Suprapubic skin (tissue), 4 donors: ENCODE measurements at regions not wholly inside any gene's neighbourhood (a gene's known extent, or its start where the extent isn't known, plus 50 kb on each side); places are given as distances from the start of the nearest gene placed in this dataset.

Experiments
- POLR2A ChIP-seq, 2 donors: fragments of 450-650 bp; IDR thresholded peaks; one replicate each; pipeline ENCODE4 v1.6.1; 2017; ENCODE audit warnings: antibody characterized with exemption in 2 of 2, mild to moderate bottlenecking in 2 of 2, moderate library complexity in 2 of 2
- POLR2AphosphoS5 ChIP-seq, 3 donors: sonication (generic); formaldehyde crosslinking; IDR thresholded peaks; one replicate each; pipeline ENCODE4 v1.6.1; 2017; ENCODE audit warnings: antibody characterized with exemption in 3 of 3
- TF ChIP-seq, protein P1 (sequence below), 2 donors: fragments of 200-600 bp in 1 of 2; fragments of 450-650 bp in 1 of 2; sonication (generic) in 1 of 2; IDR thresholded peaks; one replicate each; pipeline ENCODE4 v1.5.1; 2016 to 2019; ENCODE audit warnings: antibody characterized with exemption in 2 of 2, mild to moderate bottlenecking in 1 of 2, moderate library complexity in 1 of 2

- TF ChIP-seq POLR2A (IDR thresholded peaks at IDR 0.05), result no peak
- no peak for TF ChIP-seq POLR2AphosphoS5 (IDR thresholded peaks at IDR 0.05)
- TF ChIP-seq, protein P1, sequence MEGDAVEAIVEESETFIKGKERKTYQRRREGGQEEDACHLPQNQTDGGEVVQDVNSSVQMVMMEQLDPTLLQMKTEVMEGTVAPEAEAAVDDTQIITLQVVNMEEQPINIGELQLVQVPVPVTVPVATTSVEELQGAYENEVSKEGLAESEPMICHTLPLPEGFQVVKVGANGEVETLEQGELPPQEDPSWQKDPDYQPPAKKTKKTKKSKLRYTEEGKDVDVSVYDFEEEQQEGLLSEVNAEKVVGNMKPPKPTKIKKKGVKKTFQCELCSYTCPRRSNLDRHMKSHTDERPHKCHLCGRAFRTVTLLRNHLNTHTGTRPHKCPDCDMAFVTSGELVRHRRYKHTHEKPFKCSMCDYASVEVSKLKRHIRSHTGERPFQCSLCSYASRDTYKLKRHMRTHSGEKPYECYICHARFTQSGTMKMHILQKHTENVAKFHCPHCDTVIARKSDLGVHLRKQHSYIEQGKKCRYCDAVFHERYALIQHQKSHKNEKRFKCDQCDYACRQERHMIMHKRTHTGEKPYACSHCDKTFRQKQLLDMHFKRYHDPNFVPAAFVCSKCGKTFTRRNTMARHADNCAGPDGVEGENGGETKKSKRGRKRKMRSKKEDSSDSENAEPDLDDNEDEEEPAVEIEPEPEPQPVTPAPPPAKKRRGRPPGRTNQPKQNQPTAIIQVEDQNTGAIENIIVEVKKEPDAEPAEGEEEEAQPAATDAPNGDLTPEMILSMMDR (IDR thresholded peaks at IDR 0.05), result no peak
Observed at GRCh38 chr14:25800841-25801240, 750.9 kb upstream of the STXBP6 start.
